Endodermal cell (in vitro differentiated cells): ENCODE measurements at regions not wholly inside any gene's neighbourhood (a gene's known extent, or its start where the extent isn't known, plus 50 kb on each side); places are given as distances from the start of the nearest gene placed in this dataset.

Source experiments
- DNase-seq: peaks from one replicate; pipeline ENCODE4 v3.0.0-alpha.2; 2017
- H3K27ac ChIP-seq: 2 replicates; pipeline ENCODE4 v1.5.1; 2013; ENCODE audit warnings: mild to moderate bottlenecking, low read depth, low read length, moderate library complexity
- H3K27me3 ChIP-seq: 2 replicates; pipeline ENCODE4 v1.6.1; 2013; ENCODE audit warnings: mild to moderate bottlenecking, low read length, moderate library complexity; ENCODE audit not compliant: insufficient read depth, control insufficient read depth, poor library complexity, severe bottlenecking
- H3K36me3 ChIP-seq: 2 replicates; pipeline ENCODE4 v1.7.0; 2013; ENCODE audit warnings: mild to moderate bottlenecking, low read length, moderate library complexity; ENCODE audit not compliant: control insufficient read depth, insufficient read depth
- H3K4me1 ChIP-seq: one replicate; pipeline ENCODE4 v1.7.0; 2013; ENCODE audit warnings: low read length; ENCODE audit not compliant: control insufficient read depth, insufficient read depth
- H3K4me3 ChIP-seq: 2 replicates; pipeline ENCODE4 v1.5.1; 2013; ENCODE audit warnings: mild to moderate bottlenecking, low read length, moderate library complexity
- H3K9ac ChIP-seq: 2 replicates; pipeline ENCODE4 v1.6.1; 2013; ENCODE audit warnings: mild to moderate bottlenecking, low read length, moderate library complexity; ENCODE audit not compliant: poor library complexity, severe bottlenecking; ENCODE audit errors: extremely low read depth
- H3K9me3 ChIP-seq: 2 replicates; pipeline ENCODE4 v1.6.1; 2013; ENCODE audit warnings: mild to moderate bottlenecking, low read length, moderate library complexity; ENCODE audit not compliant: control insufficient read depth
- H3K27ac Mint-ChIP-seq: 2 replicates; pipeline ENCODE4 v1.8.0; 2020; ENCODE audit warnings: mixed read lengths
- H3K27me3 Mint-ChIP-seq: 2 replicates; pipeline ENCODE4 v1.8.0; 2021; ENCODE audit warnings: mild to moderate bottlenecking, mixed read lengths; ENCODE audit not compliant: insufficient read depth
- H3K36me3 Mint-ChIP-seq: 2 replicates; pipeline ENCODE4 v1.8.0; 2020; ENCODE audit warnings: low read depth, mixed read lengths
- H3K4me1 Mint-ChIP-seq: 2 replicates; pipeline ENCODE4 v1.8.0; 2020; ENCODE audit warnings: mixed read lengths
- H3K4me3 Mint-ChIP-seq: 2 replicates; pipeline ENCODE4 v1.8.0; 2020; ENCODE audit warnings: mild to moderate bottlenecking, moderate library complexity, mixed read lengths
- H3K9me3 Mint-ChIP-seq: 2 replicates; pipeline ENCODE4 v1.8.0; 2020; ENCODE audit warnings: mild to moderate bottlenecking, mixed read lengths
- WGBS, 2 experiments: methylation state at CpG; one replicate each; pipeline versions ENCODE4 v1.1.5 to v1.1.7; 2013; ENCODE audit warnings: missing lambda C conversion rate in 2 of 2, mixed read lengths in 1 of 2; ENCODE audit not compliant: insufficient coverage in 1 of 2, insufficient read length in 1 of 2; 5-methylcytosine and 5-hydroxymethylcytosine counted together
- TF ChIP-seq, protein P1 (sequence below): fragments of 200-600 bp; sonication (generic); conservative IDR thresholded peaks from 2 replicates; pipeline ENCODE4 v1.5.0; 2021; ENCODE audit warnings: antibody characterized with exemption, mild to moderate bottlenecking

DNA sequence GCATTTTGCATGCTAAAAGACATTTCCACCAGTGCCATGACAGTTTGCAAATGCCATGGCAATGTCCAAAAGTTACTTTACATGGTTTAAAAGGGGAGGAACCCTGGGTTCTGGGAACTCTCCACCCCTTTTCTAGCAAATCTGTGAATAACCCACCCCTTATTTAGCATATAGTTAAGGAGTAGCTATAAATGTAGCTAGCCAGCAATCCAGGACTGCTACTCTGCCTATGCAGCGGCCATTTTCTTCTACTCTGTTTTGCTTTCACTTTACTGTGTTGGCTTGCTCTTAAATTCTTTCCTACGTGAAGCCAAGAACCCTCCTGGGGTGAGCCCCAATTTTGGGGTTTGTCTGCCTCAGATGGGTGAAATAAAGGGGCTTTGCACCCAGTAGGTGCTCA, 141.0 kb downstream of the PTPN11 start:
- Histone ChIP-seq H3K9ac (no peak overlapping the region), H3K9me3 (no peaks in the 10 kb centered on the region), H3K27me3 (no peaks in the 10 kb centered on the region), H3K4me1 (no peaks in the 10 kb centered on the region), H3K36me3 (no peaks in the 10 kb centered on the region), H3K27ac (no peak overlapping the region), H3K4me3 (no peak overlapping the region)
- 81 to 100% methylated on average over 1 to 2 of the region's 2 CpGs for WGBS, 2 experiments
- no peaks in the 10 kb centered on the region for H3K4me1 Mint-ChIP-seq
- no peak for DNase-seq
- H3K27ac Mint-ChIP-seq = no peak overlapping the region
- no peaks in the 10 kb centered on the region for H3K36me3 Mint-ChIP-seq
- no peak overlapping the region for H3K4me3 Mint-ChIP-seq
- H3K27me3 Mint-ChIP-seq = peaks cover 11% of the 10 kb centered on the region
- TF ChIP-seq, protein P1, sequence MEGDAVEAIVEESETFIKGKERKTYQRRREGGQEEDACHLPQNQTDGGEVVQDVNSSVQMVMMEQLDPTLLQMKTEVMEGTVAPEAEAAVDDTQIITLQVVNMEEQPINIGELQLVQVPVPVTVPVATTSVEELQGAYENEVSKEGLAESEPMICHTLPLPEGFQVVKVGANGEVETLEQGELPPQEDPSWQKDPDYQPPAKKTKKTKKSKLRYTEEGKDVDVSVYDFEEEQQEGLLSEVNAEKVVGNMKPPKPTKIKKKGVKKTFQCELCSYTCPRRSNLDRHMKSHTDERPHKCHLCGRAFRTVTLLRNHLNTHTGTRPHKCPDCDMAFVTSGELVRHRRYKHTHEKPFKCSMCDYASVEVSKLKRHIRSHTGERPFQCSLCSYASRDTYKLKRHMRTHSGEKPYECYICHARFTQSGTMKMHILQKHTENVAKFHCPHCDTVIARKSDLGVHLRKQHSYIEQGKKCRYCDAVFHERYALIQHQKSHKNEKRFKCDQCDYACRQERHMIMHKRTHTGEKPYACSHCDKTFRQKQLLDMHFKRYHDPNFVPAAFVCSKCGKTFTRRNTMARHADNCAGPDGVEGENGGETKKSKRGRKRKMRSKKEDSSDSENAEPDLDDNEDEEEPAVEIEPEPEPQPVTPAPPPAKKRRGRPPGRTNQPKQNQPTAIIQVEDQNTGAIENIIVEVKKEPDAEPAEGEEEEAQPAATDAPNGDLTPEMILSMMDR = no peak
- H3K9me3 Mint-ChIP-seq = no peaks in the 10 kb centered on the region

DNA sequence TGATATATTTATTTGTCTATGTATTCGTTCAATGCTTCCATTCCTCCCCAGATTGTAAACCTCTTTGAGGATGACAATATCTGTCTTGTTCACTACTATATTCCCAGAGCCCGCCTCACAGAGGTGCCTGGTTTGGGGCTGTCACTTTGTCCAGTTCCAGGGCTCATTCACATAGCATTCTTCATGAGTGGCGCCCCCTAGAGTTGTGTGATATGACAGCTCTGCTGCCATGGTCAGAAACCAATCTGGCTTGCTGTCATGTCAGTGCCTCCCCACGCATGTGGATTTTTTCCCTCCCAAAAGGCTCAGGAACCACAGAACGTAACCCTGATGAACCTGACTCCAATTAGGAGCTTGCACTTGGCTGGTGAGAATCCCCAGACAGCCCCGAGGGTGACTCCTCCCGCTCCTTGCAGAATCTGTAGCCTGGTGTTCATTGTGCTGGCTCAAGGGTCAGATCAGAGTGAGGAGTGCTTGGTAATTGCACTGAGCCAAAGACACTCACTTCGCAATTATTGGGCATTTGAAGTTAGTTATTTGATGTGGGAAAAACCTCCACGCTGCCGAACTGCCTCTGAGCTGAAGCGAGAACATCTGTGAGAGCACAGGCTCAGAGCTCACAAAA, 145.5 kb downstream of the PTPN11 start:
- H3K27me3 Mint-ChIP-seq = peaks cover 5% of the 10 kb centered on the region
- 78 to 83% methylated on average over 7 to 11 of the region's 11 CpGs for WGBS, 2 experiments
- no peak for DNase-seq

DNA sequence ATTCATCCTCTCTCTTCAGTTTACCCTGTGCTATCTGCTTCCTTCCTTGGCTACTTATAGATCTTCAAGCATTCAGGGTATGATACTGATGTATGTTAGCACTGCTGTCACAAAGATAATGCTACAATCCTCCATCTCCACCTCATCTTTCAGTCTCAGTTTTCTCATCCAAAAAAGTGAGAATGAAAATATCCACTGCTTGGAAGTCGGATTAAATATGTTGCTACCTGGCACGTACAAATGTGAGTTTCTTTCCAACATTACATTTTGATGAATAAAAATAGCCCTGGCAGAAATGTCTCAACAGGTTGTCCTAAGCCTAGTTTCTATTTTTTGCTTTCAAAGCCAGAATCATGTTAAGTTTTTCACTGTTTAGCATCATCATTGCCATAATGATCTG, 149.9 kb downstream of the PTPN11 start:
- Histone ChIP-seq H3K4me3 (no peak overlapping the region), H3K27me3 (peaks cover 7% of the 10 kb centered on the region), H3K27ac (no peak overlapping the region), H3K4me1 (no peaks in the 10 kb centered on the region), H3K9ac (no peak overlapping the region), H3K9me3 (no peaks in the 10 kb centered on the region), H3K36me3 (no peaks in the 10 kb centered on the region)
- Mint-ChIP-seq H3K4me3 (no peak overlapping the region), H3K36me3 (no peaks in the 10 kb centered on the region), H3K9me3 (no peaks in the 10 kb centered on the region), H3K27ac (no peak overlapping the region), H3K4me1 (no peaks in the 10 kb centered on the region), H3K27me3 (peaks cover 21% of the 10 kb centered on the region)
- TF ChIP-seq, protein P1 = no peak
- DNase-seq = no peak
- WGBS, 2 experiments = 83 to 95% methylated on average over 2 of the region's 2 CpGs

More for the DNA sequence above, 145.5 kb downstream of the PTPN11 start:
- Mint-ChIP-seq H3K4me1 (no peaks in the 10 kb centered on the region), H3K4me3 (no peak overlapping the region), H3K9me3 (no peaks in the 10 kb centered on the region), H3K36me3 (no peaks in the 10 kb centered on the region), H3K27ac (no peak overlapping the region)
- TF ChIP-seq, protein P1 = peak; percentile 49
- Histone ChIP-seq H3K36me3 (no peaks in the 10 kb centered on the region), H3K4me1 (no peaks in the 10 kb centered on the region), H3K9me3 (no peaks in the 10 kb centered on the region), H3K27me3 (no peaks in the 10 kb centered on the region), H3K9ac (no peak overlapping the region), H3K27ac (no peak overlapping the region), H3K4me3 (no peak overlapping the region)
